ENCODE measurements at regions not wholly inside any gene's neighbourhood (a gene's known extent, or its start where the extent isn't known, plus 50 kb on each side); places are given as distances from the start of the nearest gene placed in this dataset.

GRCh38 chr18:39743463-39743862 lies 2177.9 kb upstream of the CELF4 start:
- no peak for TF ChIP-seq EZH2 (IDR thresholded peaks at IDR 0.05; ENCODE audit: borderline replicate concordance, low read length)
- TF ChIP-seq CTCF (IDR thresholded peaks at IDR 0.05; ENCODE audit: low read length), result no peak
